HG03196 (cell line): ENCODE measurements at regions not wholly inside any gene's neighbourhood (a gene's known extent, or its start where the extent isn't known, plus 50 kb on each side); places are given as distances from the start of the nearest gene placed in this dataset.

ENCODE experiments used
- ATAC-seq: cut with Tn5 transposase; IDR thresholded peaks from one replicate; pipeline ENCODE4 v1.9.1; 2021; ENCODE audit not compliant: unreplicated experiment

DNA sequence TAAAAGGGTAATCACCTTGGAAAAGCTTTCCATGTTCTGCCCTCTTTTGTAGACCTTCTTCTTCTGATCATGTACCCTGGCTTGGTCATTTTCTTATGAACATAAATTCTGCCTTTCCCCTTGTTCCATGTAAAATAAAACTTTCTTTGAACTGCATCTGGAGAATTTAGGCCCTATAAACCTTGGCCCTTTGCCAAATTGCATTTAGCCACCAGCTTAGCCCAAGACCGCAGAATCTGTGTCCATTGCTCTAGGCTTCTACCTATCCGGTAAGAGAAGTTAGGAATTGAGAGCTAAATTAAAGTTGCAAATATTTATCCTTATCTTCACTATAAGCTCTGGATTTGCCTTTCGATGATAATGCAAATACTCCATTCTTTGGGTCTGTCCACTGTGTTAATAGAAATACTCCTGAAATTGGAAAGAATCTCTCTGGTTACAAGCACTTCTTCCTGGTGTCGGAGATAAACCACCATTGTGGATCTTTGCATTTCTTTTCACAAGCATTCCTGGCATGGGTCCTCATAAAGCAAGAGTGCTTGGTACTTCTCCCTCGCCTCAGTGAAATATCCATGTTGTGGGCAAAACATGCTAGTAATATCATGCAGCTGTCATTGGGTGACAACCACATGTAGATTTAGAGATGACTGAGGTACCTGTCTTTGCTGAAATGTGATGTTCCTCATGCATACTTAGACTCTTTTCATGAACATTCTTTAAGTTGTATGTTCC is 698.0 kb upstream of the WWC1 start:
- no peak for ATAC-seq

DNA sequence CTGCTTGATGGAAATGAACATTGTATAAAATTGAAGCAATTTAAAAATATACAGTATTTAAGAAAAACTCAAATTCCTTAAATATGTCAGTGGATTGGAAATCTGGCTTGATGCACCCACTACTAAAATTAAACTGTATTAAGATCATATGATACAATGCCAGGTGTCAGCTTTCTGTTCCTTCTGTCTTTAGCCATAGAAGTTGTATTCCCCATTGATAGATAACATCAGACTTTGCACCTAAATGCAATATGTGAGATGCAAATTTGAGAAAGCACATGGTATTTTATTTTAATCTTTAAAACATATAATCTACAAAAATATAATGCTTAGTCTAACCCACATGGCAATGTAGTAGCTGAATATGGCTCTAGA is 697.4 kb upstream of the WWC1 start:
- no peak for ATAC-seq

DNA sequence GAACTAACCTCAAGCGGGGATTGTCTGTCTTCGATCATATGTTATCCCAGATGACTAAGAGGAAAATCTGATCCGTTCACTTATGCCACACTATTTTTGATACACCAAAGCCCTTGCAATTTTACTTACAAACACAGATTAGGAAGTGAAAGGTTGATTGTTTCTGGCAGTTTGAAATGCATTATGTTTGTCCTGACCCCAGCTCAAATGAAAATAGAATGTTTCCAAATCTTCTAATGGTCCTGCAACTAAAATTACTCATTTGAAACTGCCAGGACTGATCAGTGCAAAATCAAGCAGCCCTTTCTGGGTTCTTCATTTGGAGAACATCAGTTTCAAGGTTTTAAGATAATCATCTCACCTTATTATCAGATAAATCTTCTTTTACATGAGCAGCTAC is 696.7 kb upstream of the WWC1 start:
- ATAC-seq: no peak

DNA sequence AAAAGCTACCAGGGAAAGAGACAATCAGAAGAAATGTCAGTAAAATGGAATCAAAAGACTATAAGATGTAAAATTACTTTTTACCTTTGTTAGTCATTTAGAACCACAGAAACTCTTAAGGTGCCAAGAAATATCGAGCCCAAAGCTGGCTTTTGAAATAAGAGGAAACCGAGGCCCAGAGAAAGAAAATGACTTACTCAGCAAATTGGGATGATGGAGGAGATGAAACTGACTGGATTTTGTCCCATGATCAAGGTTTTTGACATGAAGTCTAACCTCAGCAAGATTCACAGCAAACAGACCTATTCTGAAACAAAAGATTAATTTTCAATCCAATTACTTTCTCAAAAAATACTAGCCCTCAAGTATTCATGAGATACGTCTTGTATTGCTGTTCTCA is 696.2 kb upstream of the WWC1 start:
- ATAC-seq: no peak

DNA sequence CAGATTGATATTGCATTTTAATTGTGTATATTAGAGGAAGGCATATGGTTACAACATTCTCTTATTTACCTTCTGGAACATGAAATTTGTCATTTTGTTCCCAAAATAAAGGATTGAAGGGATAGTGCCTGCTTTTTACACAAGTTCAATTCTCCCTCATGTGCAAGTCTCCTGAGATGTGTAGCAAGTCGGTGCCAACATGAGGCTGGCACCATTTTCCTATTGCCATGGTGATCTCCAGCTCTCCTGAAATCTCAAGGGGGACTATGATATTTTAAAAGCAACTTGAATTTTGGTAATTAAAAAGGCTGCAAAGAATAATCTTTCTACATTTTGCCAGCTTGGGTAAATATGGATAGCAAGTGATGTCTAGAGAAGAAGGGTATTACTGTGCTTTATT is 693.3 kb upstream of the WWC1 start:
- no peak for ATAC-seq

DNA sequence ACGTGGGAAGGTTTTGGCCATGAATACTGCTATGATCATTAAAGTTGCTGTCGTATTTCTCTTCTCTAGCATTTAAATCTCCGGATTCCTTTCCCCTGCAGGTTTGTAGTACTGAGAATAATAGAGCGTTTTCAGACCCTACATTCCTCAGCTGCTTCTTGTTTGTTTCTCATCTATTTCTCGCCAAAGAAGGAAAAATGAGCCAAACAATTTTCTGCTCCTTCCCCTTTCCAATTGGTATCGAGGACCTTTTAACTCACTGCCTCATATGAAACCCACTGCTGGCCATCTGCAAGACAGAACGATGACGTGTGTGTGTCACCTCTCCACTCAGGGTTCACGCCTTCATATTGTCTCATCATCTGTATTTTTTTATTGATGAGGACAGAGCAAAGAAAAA is 689.4 kb upstream of the WWC1 start:
- no peak for ATAC-seq

DNA sequence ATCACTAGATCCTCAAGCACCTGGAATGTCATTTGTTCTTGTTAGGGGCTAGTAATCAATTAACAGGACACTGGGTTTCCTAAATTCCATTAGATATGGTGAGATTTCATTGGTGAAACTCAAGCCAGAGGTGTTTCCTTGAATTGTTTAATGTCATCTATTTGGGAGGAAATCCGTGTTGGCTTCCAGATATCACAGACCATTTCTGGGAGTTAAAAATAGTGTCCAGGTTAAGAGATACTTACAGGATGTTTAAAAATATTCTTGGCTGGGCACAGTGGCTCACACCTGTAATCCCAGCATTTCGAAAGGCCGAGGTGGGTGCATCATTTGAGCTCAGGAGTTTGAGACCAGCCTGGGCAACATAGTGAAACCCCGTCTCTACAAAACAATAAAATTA is 688.3 kb upstream of the WWC1 start:
- ATAC-seq: no peak

DNA sequence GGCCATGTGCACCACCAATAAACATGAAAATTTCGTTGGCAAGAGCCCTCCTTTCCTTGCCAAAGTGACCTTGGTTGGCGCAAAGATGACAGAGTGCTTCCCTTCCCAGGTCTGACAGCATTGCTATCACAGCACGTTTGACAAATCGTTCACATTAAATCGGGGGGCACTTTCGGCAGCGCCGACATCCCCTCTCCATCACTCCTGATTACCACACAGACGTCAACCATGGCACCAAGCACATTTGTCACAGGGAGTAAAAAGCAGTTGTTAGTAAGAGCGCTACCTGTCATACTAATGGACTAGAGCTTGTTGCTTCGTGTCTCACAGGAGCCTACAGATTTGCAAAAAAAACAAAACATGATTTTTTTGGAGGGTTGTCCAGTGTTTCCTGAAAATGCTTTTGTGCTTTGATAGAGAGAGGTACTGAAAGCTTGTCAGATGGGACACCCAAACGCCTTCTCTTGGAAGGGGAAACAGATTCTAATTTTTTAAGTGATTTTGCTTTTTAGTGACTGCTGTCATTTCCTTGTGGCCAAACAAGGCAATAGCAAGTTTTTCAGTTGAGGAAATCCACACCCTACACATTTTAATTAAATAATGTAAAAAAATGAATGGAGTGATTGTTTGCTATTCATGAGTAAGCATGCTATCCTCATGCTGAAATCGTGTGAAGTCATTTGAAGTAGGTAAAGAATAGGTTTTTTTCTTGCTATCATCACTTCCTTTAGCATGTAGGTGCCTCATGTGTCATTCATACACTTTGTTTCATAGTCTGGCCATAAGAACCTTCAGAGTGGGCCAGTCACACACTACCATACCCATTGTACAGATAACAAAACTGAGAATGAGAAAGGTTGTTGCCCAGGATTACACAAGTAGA is 682.8 kb upstream of the WWC1 start:
- ATAC-seq: no peak

DNA sequence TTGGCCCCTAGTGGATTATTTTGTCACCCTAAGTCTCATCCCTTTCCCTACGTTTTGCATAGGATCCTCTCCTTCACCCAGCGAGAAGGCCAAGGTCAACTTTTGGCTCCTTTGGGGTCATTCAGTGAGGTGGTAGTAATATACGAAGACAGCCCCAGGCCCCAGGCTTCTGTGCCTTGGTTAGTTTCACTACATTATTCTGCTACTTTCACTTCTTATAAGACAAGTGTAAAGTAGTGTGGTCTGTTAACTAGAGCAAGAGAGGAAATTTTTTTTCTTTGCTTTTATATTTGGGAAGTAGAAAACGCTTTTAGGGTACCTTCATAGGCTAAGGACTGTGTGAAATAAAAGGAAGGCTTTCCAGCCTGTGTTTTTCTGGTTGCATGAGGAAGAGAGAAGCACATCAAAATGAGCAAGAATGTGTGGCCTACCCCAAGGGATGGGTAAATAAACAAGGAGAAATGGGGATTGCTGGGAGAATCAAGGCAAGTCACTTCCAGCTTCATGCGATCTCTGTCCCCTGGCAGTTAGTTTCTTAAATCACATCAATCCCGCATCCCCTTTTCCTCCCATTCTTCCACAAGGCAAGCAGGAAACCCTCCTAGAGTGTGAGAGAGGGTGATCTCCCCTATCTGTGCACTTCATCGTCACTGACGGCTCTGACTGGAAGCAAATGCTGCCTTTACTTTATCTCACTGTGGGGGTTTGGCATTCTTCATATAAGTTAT is 677.0 kb upstream of the WWC1 start:
- no peak for ATAC-seq

DNA sequence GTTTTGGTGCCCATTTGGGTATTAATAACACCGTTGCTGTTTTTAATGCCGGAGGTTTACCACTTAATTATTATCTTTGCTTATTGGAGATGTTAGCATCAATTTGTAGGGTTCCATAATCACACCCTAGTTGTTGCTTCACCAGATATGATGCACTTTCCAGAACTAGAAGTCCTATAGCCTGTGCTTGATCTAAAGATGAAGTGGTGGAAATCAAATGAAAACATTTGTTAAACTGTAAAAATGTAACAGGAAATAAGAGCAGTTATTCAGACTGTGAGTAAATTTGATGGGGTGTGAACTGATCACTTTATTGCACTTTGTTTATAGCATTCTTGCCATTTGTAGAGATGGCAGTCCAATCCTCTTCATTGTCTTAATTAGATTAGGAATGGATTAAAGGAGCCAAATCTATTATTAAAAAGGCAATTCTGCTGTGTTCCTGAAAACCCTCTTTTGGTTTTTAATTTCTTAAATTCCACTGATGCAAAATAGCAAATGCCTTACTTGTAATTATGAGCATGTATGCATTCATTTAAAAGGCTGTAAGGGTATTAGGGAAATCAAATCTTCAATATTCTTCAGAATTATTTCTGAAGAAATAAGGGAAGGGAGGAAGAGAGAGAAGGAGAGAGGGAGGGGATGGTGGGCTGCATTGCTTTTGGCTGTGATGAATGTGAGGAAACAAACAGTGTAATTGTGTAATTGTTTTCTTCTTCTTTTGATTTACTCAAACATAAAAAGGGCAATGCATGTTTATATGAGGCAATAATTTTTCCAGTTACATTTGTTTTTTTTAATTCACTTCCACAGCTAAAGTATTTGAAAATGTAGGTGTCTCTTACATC is 675.2 kb upstream of the WWC1 start:
- ATAC-seq: no peak

DNA sequence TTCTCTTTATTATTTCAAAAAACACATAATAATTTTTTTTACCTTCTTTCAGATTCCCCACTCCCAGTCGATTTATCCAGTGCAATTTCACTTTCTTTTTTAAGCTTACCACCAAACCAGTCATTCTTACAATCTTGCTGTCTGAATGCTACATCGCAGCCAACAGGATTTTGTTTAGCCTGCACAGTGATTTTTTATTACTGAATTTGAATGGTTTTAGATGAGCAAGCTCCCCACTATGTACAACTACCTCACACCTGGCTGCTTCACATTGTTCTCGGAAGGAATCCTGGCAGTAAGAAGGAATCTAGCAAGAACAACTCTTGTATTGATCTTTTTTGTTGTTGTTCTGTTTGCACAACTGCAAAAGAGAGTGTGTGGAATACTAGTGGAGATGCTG is 668.1 kb upstream of the WWC1 start:
- no peak for ATAC-seq

DNA sequence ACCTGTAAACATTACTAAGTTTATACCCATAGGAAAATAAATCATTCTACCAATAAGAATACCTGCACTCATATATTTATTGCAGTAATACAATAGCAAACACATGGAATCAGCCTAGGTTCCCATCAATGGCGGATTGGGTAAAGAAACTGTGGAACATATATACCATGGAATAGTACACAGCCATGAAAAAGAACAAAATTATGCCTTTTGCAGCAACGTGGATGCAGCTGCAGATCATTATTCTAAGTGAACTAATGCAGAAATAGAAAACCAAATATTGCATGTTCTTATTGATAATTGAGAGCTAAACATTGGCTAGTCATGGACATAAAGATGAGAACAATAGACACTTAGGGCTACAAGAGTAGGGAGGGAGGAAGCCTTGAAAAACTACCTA is 667.4 kb upstream of the WWC1 start:
- no peak for ATAC-seq

DNA sequence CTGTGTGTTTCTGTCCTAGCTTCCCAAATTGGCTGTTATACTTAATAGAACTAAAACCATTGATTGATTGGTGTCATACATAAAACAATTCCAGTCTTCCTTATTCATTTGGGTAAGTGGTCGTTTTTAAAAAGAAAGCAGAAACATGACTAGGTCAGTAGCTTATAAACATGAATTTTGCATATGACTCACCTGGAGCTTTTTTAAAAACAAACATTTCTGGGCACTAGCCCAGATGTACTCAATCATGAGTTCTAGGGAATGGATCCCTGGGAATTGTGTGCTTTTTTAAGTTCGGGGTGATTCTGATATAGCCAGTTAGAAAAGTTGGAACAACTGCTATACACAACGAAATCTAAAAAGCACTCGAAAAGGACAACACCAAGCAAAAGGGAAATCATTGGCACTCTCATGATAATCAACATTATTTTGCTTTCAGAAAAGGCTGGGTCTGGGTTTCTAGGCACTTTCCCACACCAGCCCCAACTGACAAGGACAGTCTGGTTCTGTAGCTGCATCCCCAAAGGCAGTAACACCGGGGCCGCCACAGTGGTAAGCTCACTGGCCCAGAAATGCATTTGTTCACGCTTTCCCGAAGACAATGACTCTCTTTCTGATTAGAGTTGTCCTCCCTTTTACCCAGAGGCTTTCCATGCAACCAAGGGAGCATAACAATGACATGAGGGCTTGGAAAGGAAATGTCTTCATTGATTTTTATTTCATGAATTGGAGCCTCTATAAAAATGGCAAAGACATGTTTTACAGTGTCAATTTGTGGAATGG is 664.9 kb upstream of the WWC1 start:
- ATAC-seq: no peak

DNA sequence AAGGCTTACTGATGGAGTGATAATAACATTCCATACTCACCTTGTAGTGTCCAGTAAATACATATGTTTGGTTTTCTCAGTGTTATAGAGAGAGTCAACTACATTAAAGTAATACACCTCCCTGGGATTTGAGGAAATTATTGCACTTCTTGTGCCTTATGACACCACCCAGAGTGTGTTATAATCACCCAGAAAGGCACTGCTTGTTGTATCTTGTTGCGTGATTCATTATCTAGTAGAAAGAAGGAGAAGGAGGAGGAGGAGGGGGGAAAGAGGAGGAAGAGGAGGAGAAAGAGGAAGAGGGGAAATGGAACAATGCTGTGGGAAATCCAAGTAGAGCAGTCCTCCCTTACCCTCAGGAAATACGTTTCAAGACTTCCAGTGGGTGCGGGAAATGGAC is 661.8 kb upstream of the WWC1 start:
- no peak for ATAC-seq

DNA sequence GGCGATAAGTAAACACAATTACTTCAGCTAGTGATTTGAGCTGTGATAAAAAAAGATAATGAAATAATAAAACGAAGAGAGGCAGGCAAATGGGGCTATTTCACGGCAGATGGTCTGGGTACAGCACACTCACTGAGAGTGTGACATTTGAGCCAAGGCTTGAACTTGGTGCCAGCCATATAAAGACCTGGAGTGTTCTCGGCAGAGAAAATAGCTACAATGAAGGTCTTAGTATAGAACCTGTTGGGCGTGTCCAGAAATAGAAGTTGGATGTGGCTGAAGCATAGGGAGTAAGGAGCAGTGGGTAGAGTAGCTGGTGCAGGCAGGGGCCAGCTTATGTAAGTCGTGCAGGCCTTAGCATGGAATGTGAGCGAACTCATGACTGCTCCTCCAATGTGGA is 660.3 kb upstream of the WWC1 start:
- no peak for ATAC-seq

DNA sequence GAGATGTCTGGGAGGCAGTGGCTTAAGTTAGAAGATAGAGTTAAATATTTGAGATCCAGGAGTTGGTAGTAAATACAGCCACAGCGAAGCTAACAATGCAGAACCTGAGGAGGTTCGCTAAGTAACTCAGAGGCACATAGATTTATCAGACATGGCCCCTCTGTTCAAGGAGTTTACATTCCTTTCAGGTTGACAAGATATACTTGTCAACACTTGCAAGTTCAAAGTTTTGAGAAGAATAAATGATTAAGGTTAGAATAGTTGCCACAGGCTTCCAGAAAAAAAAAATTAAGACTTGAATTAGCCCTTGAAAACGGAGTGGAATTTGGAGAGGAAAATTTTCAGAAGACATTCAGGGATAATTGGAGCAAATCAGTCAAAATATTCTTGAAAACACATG is 658.3 kb upstream of the WWC1 start:
- ATAC-seq: no peak

DNA sequence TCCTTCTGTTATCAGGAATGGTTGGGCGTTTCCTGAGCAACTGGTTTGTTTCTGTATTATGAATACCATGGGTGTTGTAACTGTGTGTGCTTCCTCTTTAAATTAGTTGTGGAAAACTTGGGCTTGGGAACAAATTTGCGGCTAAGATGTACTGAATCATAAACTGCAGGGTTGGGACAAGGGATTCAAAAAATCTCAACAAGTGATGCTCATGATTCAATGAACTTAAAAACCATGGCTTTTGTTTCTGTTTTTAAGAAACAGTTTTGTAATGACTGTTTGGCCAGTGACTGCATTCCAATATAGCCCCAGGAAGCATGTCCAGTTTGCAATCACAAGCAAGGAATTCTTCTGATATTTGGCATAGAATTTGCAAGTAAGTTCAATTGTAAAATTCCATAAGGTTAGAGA is 657.5 kb upstream of the WWC1 start:
- no peak for ATAC-seq

DNA sequence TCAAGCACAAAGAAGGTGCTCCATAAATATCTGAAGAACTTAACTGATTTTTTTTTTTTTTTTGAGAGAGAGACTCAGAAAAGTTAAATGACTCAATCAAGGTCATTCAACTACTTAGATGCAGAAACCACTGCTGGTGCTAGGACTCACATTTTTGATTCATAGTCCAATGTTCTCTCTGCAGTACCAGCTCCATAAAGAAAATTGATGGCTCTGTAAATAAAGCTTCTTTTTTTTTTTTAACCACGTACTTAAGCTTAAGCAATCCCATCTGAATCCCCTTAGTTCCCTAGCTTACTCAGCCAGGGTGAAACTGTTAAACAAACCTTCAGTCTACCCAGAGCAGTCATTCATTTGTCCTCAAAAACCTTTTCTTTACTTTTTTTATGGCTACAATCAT is 657.0 kb upstream of the WWC1 start:
- ATAC-seq: no peak

DNA sequence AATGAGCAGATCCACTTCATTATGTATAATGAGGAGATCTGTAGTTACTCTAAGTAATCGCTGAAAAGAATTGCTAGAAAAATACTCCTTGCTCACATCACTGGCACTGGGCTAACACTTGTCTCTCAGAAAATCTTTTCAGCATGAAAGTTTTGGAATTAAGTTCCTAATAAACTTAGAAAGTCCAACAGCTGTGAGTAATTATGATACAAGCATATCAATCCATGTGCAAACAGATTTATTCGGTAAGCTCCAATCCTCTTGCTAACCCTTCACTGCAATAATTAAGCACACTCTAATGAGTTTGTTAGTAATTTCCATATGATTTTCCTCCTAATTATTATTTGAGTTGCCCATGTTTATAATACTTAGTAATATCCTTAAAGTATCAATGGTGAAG is 652.6 kb upstream of the WWC1 start:
- ATAC-seq: no peak

DNA sequence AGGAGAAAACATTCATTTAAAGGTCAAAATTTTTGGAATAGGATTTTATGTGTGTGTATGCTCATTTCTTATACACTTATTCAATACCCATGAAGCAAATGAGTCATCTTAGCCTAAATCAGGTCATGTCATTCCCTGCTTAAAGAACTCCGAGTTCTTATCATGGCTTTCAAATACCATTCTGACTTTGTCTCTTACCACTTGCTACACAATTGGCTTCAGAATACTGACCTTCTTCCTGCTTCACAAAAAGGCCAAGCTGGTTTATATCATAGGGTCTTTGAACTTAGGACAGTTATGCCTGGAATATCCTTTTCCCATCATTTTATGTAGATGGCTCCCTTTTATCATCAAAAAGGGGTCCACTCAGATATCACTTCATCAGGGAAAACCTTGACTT is 652.2 kb upstream of the WWC1 start:
- ATAC-seq: no peak
